ENCODE measurements at regions not wholly inside any gene's neighbourhood (a gene's known extent, or its start where the extent isn't known, plus 50 kb on each side); places are given as distances from the start of the nearest gene placed in this dataset.
"Not testable (repeated sequence)": the region's sequence is repeated elsewhere in the genome, so short reads cannot be mapped to it uniquely, and the experiment has no call there.

GRCh38 chr7:65145710-65146109, 139.2 kb upstream of the ERV3-1 start:
- not testable (repeated sequence) for DNase-seq (ENCODE audit: low read depth in 2 of 2)

- DNase-seq (ENCODE audit: low read depth in 2 of 2) = not testable (repeated sequence)
These were observed 138.5 kb upstream of the ERV3-1 start for GRCh38 chr7:65145008-65145407.

- not testable (repeated sequence) for DNase-seq (ENCODE audit: low read depth in 2 of 2)
These were observed 138.1 kb upstream of the ERV3-1 start for GRCh38 chr7:65144557-65144956.

- DNase-seq (ENCODE audit: low read depth in 2 of 2) = not testable (repeated sequence)
These were observed 137.6 kb upstream of the ERV3-1 start for GRCh38 chr7:65144119-65144518.

GRCh38 chr7:65141894-65142293, 135.4 kb upstream of the ERV3-1 start:
- DNase-seq (ENCODE audit: low read depth in 2 of 2) = not testable (repeated sequence)

- not testable (repeated sequence) for DNase-seq (ENCODE audit: low read depth in 2 of 2)
These were observed 134.9 kb upstream of the ERV3-1 start for GRCh38 chr7:65141405-65141778.

GRCh38 chr7:65140543-65141404, 134.3 kb upstream of the ERV3-1 start:
- DNase-seq (ENCODE audit: low read depth in 2 of 2) = not testable (repeated sequence)

- not testable (repeated sequence) for DNase-seq (ENCODE audit: low read depth in 2 of 2)
These were observed 130.4 kb upstream of the ERV3-1 start for GRCh38 chr7:65136850-65137249.

- not testable (repeated sequence) for DNase-seq (ENCODE audit: low read depth in 2 of 2)
These were observed 126.6 kb upstream of the ERV3-1 start for GRCh38 chr7:65133087-65133486.

- not testable (repeated sequence) for DNase-seq (ENCODE audit: low read depth in 2 of 2)
These were observed 125.8 kb upstream of the ERV3-1 start for GRCh38 chr7:65132256-65132655.

- not testable (repeated sequence) for DNase-seq (ENCODE audit: low read depth in 2 of 2)
These were observed 120.9 kb upstream of the ERV3-1 start for GRCh38 chr7:65127364-65127763.

- not testable (repeated sequence) for DNase-seq (ENCODE audit: low read depth in 2 of 2)
These were observed 118.1 kb upstream of the ERV3-1 start for GRCh38 chr7:65124600-65124999.

- DNase-seq (ENCODE audit: low read depth in 2 of 2) = not testable (repeated sequence)
These were observed 99.2 kb upstream of the ERV3-1 start for GRCh38 chr7:65105650-65106203.

- DNase-seq (ENCODE audit: low read depth in 2 of 2) = not testable (repeated sequence)
These were observed 94.0 kb upstream of the ERV3-1 start for GRCh38 chr7:65100499-65100898.

GRCh38 chr7:65081669-65082055, 75.2 kb upstream of the ERV3-1 start:
- DNase-seq (ENCODE audit: low read depth in 2 of 2) = not testable (repeated sequence)

- DNase-seq (ENCODE audit: low read depth in 2 of 2) = peak; percentile 78 to 87
These were observed 74.5 kb upstream of the ERV3-1 start for GRCh38 chr7:65080799-65081668.

GRCh38 chr7:65074959-65075358, 68.5 kb upstream of the ERV3-1 start:
- DNase-seq (ENCODE audit: low read depth in 2 of 2) = not testable (repeated sequence)

- not testable (repeated sequence) for DNase-seq (ENCODE audit: low read depth in 2 of 2)
These were observed 66.7 kb upstream of the ERV3-1 start for GRCh38 chr7:65073160-65073559.

GRCh38 chr7:65071854-65072431, 65.5 kb upstream of the ERV3-1 start:
- DNase-seq (ENCODE audit: low read depth in 2 of 2) = not testable (repeated sequence)

GRCh38 chr7:65069476-65069875, 63.0 kb upstream of the ERV3-1 start:
- not testable (repeated sequence) for DNase-seq (ENCODE audit: low read depth in 2 of 2)

- not testable (repeated sequence) for DNase-seq (ENCODE audit: low read depth in 2 of 2)
These were observed 56.1 kb upstream of the ERV3-1 start for GRCh38 chr7:65062566-65062965.

GRCh38 chr7:65059247-65059646, 52.8 kb upstream of the ERV3-1 start:
- DNase-seq (ENCODE audit: low read depth in 2 of 2) = not testable (repeated sequence)

Data from stimulated activated CD8-positive, alpha-beta memory T cell treated with anti-CD3 and anti-CD28 coated beads, Interleukin-7, amount 100 ng/mL, for 1 hour (primary cell).